ENCODE measurements at regions not wholly inside any gene's neighbourhood (a gene's known extent, or its start where the extent isn't known, plus 50 kb on each side); places are given as distances from the start of the nearest gene placed in this dataset.

DNA sequence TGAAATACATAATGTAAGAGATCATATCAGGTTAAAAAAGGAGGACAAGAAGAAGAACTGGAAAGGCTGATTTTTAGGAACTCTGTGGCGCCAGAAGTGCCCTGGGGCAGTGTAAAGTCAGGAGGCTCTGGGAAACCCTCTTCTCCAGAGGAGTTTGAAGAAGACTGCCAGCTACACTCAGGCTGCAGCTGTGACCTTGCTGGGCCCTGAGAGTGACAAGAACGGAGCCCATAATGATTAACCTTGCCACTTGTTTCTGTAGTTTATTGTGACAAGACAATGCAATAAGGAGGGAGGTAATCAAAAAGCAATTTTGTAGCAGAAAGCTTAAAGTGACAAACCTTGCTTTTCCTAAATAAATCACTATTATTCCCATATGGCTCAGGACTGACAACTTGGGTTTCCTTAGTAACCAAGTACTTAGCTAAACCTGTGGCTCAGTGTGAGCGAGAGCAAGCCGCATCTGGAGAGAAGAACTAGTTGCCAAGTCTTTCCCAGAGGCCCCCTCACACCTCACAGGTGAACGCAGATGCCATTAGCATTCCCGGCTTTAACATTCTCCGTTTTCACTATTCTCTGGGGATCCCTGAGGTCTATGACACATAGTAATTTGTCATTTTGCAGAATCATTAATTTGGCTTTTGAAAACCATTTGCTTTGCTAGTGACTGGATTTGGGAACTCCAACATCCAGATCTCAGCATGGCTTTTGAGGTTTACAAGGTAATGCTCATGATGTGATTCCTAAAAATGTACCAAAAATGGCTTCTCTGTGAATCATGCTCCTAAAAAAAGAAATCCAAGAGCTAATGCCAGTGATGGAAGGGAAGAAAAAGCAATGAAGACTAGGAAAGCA, 115.9 kb downstream of the OMA1 start:
- no peak overlapping the region for H3K4me3 Mint-ChIP-seq
- ATAC-seq (no peak), DNase-seq (no peak)
- H3K36me3 Mint-ChIP-seq (ENCODE audit: low read depth) = no peaks in the 10 kb centered on the region
- no peaks in the 10 kb centered on the region for H3K27me3 Mint-ChIP-seq
- no peaks in the 10 kb centered on the region for H3K9me3 Mint-ChIP-seq
- H3K4me1 Mint-ChIP-seq = no peaks in the 10 kb centered on the region
- no peak overlapping the region for H3K27ac Mint-ChIP-seq

GRCh38 chr1:58426918-58427317, 119.6 kb downstream of the OMA1 start:
- DNase-seq (no peak), ATAC-seq (no peak)
- Mint-ChIP-seq H3K9me3 (no peaks in the 10 kb centered on the region), H3K27me3 (no peaks in the 10 kb centered on the region), H3K36me3 (ENCODE audit: low read depth) (no peaks in the 10 kb centered on the region), H3K27ac (no peak overlapping the region), H3K4me1 (no peaks in the 10 kb centered on the region), H3K4me3 (no peak overlapping the region)

DNA sequence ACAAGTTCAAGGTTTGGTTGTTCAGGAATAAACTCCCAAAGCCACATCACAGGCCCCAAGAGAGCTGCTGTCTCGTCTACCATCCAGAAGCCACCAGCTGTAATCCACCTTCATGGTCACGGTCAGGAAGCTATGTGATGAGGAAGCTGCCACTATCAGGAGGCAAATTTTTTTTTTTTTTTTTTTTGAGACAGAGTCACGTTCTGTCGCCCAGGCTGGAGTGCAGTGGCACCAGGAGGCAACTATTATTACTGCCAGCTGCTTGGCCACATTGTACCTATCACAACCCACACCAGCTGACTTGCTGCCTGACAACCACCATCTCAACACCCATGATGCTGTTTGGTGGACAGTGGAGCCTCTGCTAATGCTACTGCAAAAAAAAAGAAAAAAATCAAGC, 124.1 kb downstream of the OMA1 start:
- Mint-ChIP-seq H3K4me3 (no peak overlapping the region), H3K4me1 (no peaks in the 10 kb centered on the region), H3K36me3 (ENCODE audit: low read depth) (no peaks in the 10 kb centered on the region), H3K9me3 (no peaks in the 10 kb centered on the region), H3K27ac (no peak overlapping the region), H3K27me3 (no peaks in the 10 kb centered on the region)
- no peak for ATAC-seq
- no peak for DNase-seq

DNA sequence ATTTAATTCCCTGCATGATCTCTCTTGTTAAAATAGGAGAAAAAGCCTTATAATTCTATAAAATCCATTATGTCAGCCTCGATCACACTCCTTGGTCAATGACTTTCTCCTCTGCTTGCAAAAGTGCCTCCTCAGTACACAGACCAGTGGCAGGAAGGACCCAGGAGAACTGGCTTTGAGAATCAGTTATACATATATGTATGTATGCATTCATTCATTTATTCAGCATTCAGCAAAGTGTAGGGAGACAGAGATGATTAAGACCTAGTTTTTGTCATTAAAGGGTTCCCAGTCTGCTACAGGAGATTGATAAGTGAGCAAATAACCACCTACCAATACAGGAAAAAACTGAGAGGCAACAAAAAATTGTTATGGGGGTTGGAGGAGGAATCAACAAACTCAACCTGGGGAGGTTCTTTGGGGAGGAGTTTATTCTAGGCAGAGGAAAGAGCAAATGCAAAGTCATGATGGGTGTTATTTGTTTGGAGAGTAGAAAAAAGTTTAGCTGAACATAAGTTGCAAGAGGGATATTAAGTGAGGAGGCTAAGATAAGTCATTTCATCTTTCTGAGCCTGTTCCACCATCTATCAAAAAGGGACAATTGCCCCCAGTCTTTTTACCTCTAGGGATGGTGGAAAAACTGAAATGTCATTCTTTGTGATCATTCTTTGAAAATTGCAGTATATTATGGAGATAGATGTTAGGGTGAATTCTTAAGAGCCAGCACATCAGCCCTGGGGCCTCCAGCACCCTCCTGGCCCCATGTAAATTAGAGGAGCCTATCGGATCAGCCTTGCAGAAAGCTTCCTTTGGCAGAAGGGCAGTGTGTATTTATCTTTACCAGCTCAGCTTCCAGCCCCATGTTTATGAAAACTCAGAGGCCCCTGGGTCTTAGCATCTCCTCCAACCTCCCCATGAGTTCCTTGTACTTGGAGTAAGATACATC, 128.0 kb downstream of the OMA1 start:
- Mint-ChIP-seq H3K4me1 (no peaks in the 10 kb centered on the region), H3K27me3 (no peaks in the 10 kb centered on the region), H3K4me3 (no peak overlapping the region), H3K36me3 (ENCODE audit: low read depth) (no peaks in the 10 kb centered on the region), H3K27ac (no peak overlapping the region), H3K9me3 (no peaks in the 10 kb centered on the region)
- ATAC-seq (no peak), DNase-seq (no peak)

DNA sequence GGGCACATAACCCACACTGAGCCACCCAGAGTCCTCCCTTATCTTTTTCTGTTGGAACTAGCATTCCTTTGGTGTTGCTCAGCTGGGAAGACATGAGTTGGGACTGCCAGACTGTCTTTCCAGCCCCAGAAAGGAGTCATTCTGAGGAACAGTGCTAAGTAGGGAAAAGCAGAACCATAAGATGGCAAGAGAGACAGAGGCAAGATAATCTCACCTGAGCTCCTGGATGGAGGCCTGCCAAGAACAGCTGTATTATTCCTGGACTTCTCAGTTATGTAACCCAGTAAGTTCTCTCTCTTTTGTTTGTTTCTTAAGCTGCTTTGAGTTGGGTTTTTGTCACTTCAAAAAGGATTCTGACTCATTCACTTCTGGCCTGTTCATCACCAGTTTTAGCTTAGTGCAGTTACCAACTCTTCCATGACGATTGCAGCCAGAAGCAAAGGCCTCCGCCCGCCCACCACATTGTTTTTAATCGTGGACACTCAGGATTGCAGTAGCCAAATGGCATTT, 134.4 kb downstream of the OMA1 start:
- no peaks in the 10 kb centered on the region for H3K9me3 Mint-ChIP-seq
- H3K4me3 Mint-ChIP-seq = no peak overlapping the region
- H3K27me3 Mint-ChIP-seq = no peaks in the 10 kb centered on the region
- DNase-seq = no peak
- no peaks in the 10 kb centered on the region for H3K36me3 Mint-ChIP-seq (ENCODE audit: low read depth)
- ATAC-seq = no peak
- H3K4me1 Mint-ChIP-seq = no peaks in the 10 kb centered on the region
- H3K27ac Mint-ChIP-seq = no peak overlapping the region

DNA sequence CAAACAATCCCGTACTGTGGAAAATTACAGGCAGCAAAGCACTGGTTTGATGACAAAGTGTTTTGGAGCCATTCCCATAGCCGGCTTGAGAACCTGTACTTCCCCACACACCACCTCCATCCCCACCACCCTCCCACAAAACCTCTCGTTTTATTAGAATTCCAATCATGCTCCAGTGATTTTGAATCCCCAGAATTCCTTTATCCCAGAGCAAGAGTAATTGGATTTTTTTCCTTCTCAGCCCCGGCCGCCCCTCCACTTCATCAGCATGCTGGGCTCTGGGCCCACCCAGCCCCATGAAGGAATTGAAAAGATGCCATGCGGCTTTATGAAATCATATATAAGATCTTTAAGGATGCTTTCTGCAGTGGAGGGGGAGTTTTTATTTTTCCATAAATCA, 136.6 kb downstream of the OMA1 start:
- DNase-seq = no peak
- no peak overlapping the region for H3K27ac Mint-ChIP-seq
- H3K4me3 Mint-ChIP-seq = no peak overlapping the region
- H3K9me3 Mint-ChIP-seq = no peaks in the 10 kb centered on the region
- no peaks in the 10 kb centered on the region for H3K27me3 Mint-ChIP-seq
- H3K4me1 Mint-ChIP-seq = no peaks in the 10 kb centered on the region
- no peaks in the 10 kb centered on the region for H3K36me3 Mint-ChIP-seq (ENCODE audit: low read depth)
- ATAC-seq = no peak

- Mint-ChIP-seq H3K36me3 (ENCODE audit: low read depth) (no peaks in the 10 kb centered on the region), H3K4me1 (no peaks in the 10 kb centered on the region), H3K4me3 (no peak overlapping the region), H3K27me3 (no peaks in the 10 kb centered on the region), H3K9me3 (no peaks in the 10 kb centered on the region), H3K27ac (no peak overlapping the region)
- ATAC-seq (no peak), DNase-seq (no peak)
These were observed 137.2 kb downstream of the OMA1 start for GRCh38 chr1:58409336-58409735.

- Mint-ChIP-seq H3K4me3 (no peak overlapping the region), H3K36me3 (ENCODE audit: low read depth) (no peaks in the 10 kb centered on the region), H3K27ac (no peak overlapping the region), H3K27me3 (no peaks in the 10 kb centered on the region), H3K9me3 (no peaks in the 10 kb centered on the region), H3K4me1 (no peaks in the 10 kb centered on the region)
- no peak for DNase-seq
- ATAC-seq = no peak
These were observed 140.0 kb downstream of the OMA1 start for GRCh38 chr1:58406301-58407071.

- Mint-ChIP-seq H3K27ac (no peak overlapping the region), H3K4me3 (no peak overlapping the region), H3K36me3 (ENCODE audit: low read depth) (no peaks in the 10 kb centered on the region), H3K9me3 (no peaks in the 10 kb centered on the region), H3K4me1 (no peaks in the 10 kb centered on the region), H3K27me3 (no peaks in the 10 kb centered on the region)
- ATAC-seq = no peak
- no peak for DNase-seq
These were observed 140.9 kb downstream of the OMA1 start for GRCh38 chr1:58405660-58406059.

DNA sequence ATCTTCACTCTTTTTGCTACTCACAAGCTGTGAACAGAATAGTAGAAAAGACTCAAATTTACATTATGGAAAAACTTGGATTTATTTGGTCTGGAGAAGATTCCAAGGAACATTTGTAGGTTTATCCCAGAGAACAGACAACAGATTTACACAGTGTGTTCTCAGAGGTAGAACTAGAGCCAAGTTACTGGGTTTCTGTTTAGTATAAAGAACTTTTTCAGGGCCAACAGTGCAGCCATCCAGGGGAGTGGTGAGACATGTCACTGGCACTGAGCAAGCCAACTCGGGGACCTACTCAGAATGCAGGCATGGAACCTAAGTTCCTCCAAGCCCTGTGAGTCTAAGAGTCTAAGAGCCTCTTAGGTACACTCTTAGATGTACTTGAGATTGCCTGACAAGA, 142.6 kb downstream of the OMA1 start:
- H3K4me3 Mint-ChIP-seq = no peak overlapping the region
- DNase-seq (no peak), ATAC-seq (no peak)
- no peaks in the 10 kb centered on the region for H3K36me3 Mint-ChIP-seq (ENCODE audit: low read depth)
- no peaks in the 10 kb centered on the region for H3K9me3 Mint-ChIP-seq
- H3K27ac Mint-ChIP-seq = no peak overlapping the region
- H3K4me1 Mint-ChIP-seq = no peaks in the 10 kb centered on the region
- no peaks in the 10 kb centered on the region for H3K27me3 Mint-ChIP-seq

DNA sequence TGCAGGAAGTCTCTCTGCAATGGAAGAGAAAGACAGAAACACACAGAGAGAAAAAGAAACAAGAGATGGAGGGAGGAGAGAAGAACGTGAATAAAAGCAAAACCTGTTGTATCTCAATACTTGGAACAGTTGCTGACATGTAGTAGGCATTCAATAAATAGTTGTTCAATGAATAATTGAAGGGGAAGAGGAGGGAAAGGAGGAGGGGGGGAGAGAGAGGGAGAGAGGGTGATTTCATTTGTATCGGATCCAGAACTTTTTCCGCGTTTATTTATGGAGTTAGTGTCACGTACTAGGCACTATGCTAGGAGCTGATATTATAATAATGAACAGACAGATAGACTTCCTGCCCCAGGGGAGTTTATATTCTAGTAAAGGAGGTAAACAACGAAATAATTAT, 144.1 kb downstream of the OMA1 start:
- no peaks in the 10 kb centered on the region for H3K4me1 Mint-ChIP-seq
- no peaks in the 10 kb centered on the region for H3K9me3 Mint-ChIP-seq
- H3K4me3 Mint-ChIP-seq = no peak overlapping the region
- no peaks in the 10 kb centered on the region for H3K36me3 Mint-ChIP-seq (ENCODE audit: low read depth)
- ATAC-seq (no peak), DNase-seq (no peak)
- no peaks in the 10 kb centered on the region for H3K27me3 Mint-ChIP-seq
- H3K27ac Mint-ChIP-seq = no peak overlapping the region

DNA sequence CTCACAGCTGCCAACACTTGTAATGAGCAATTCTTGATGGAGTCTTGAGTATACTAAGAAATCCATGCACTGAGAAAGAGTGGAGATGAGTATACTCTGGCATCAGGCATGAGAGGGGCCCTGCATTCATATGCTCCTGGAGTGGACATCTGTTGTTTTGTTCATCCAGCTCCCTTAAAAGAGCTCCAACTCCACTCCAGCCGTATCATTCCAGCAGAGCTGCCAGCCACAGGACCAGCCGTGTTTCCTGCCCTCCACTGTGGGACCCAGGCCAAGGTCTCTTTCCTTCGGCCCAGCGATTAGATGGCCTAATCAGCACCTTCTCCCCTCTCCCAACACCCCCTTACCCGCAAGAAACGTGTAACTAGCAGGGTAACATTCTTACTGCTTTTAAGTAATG, 144.5 kb downstream of the OMA1 start:
- no peaks in the 10 kb centered on the region for H3K36me3 Mint-ChIP-seq (ENCODE audit: low read depth)
- H3K27ac Mint-ChIP-seq = no peak overlapping the region
- no peak overlapping the region for H3K4me3 Mint-ChIP-seq
- no peaks in the 10 kb centered on the region for H3K9me3 Mint-ChIP-seq
- DNase-seq = no peak
- ATAC-seq = no peak
- no peaks in the 10 kb centered on the region for H3K4me1 Mint-ChIP-seq
- no peaks in the 10 kb centered on the region for H3K27me3 Mint-ChIP-seq

GRCh38 chr1:58399176-58399575, 147.3 kb downstream of the OMA1 start:
- no peaks in the 10 kb centered on the region for H3K36me3 Mint-ChIP-seq (ENCODE audit: low read depth)
- ATAC-seq (no peak), DNase-seq (no peak)
- no peaks in the 10 kb centered on the region for H3K9me3 Mint-ChIP-seq
- no peak overlapping the region for H3K4me3 Mint-ChIP-seq
- peaks cover 2% of the 10 kb centered on the region for H3K27me3 Mint-ChIP-seq
- H3K4me1 Mint-ChIP-seq = no peaks in the 10 kb centered on the region
- H3K27ac Mint-ChIP-seq = no peak overlapping the region

DNA sequence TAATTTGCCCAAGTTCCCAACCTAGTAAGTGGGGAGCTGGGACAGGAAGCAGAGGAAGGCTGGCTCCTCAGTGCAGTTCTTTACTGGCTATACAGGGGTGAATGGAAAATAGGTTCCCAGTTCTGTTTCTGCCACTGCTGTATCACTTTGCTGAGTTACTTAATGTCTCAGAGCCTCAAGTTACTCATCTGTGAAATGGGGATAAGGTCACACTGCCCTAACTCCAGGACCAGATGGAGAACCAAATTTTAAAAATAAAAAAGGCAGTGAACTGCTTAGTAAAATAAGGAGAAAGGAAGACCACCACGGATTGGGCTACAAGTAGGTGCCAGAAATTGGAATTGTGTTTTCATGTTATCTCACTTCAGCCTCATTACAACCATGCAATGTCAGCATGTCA, 147.8 kb downstream of the OMA1 start:
- Mint-ChIP-seq H3K36me3 (ENCODE audit: low read depth) (no peaks in the 10 kb centered on the region), H3K27me3 (peaks cover 2% of the 10 kb centered on the region), H3K4me3 (no peak overlapping the region), H3K9me3 (no peaks in the 10 kb centered on the region), H3K4me1 (no peaks in the 10 kb centered on the region), H3K27ac (no peak overlapping the region)
- no peak for ATAC-seq
- no peak for DNase-seq

Data from activated naive CD8-positive, alpha-beta T cell treated with anti-CD3 and anti-CD28 coated beads, Interleukin-2, amount 50 U/mL, for 24 hours (primary cell).